ENCODE measurements at regions not wholly inside any gene's neighbourhood (a gene's known extent, or its start where the extent isn't known, plus 50 kb on each side); places are given as distances from the start of the nearest gene placed in this dataset.

DNA sequence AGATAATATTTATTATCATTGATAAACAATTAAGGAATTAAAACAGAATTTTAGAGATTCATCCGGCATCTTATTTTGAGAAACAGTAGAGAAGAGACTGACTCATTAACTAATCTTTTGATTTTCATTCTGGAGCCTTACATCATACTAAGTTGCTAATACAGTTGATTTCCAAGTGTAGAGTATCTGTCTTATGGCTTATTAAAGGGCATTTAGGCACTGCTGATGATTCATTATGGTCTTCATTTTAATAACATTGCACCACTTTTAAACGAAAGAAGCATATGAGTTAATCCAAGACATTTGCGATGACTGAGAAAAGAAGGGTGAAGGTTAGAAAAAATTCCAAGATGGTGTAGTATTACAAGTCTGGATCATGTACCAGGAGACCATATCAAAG is 186.0 kb upstream of the CACNA2D1 start:
- ATAC-seq (ENCODE audit: low FRiP score) = no peak
- TF ChIP-seq, protein P1, sequence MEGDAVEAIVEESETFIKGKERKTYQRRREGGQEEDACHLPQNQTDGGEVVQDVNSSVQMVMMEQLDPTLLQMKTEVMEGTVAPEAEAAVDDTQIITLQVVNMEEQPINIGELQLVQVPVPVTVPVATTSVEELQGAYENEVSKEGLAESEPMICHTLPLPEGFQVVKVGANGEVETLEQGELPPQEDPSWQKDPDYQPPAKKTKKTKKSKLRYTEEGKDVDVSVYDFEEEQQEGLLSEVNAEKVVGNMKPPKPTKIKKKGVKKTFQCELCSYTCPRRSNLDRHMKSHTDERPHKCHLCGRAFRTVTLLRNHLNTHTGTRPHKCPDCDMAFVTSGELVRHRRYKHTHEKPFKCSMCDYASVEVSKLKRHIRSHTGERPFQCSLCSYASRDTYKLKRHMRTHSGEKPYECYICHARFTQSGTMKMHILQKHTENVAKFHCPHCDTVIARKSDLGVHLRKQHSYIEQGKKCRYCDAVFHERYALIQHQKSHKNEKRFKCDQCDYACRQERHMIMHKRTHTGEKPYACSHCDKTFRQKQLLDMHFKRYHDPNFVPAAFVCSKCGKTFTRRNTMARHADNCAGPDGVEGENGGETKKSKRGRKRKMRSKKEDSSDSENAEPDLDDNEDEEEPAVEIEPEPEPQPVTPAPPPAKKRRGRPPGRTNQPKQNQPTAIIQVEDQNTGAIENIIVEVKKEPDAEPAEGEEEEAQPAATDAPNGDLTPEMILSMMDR (IDR thresholded peaks at IDR 0.05) = no peak

DNA sequence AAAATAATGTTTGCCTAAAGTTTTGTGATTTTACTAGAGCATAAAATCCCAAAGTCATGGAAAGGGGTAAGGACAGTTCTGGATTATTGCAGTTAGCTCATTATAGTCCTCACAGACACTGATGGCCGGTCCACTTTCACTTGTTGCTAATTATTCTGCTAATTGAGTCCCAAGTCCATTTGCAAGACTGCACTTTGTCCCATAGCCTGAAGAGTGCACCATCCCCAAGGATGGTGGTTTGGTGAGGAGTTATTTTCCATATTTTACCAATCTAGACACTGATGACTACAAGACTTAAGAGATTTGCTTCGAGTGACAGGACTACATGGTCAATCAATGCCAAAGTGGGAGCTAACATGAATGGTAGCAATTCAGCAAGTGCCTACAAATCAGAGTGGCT is 181.8 kb upstream of the CACNA2D1 start:
- no peak for ATAC-seq (ENCODE audit: low FRiP score)
- DNase-seq (ENCODE audit: low spot score) = no peak
- TF ChIP-seq, protein P1 (IDR thresholded peaks at IDR 0.05) = no peak

More for the DNA sequence above, 186.0 kb upstream of the CACNA2D1 start:
- no peak for DNase-seq (ENCODE audit: low spot score)

DNA sequence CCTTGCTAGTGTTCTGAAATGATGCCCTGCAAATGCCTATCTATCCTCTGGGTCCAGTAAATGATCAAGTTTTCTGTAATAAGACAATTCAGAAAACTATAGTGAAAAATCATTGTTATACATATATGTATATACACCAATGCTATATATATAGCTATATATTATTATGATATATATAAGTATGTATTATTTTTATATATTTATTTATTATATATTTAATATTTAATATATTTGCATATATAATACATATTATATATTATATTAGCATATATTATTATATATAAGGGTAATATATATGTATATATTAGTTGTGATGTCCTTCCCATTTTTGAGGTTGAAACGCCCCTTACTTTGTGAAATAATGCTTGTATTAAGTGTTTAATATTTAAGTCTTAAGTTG is 181.4 kb upstream of the CACNA2D1 start:
- no peak for ATAC-seq (ENCODE audit: low FRiP score)
- TF ChIP-seq, protein P1 (IDR thresholded peaks at IDR 0.05) = no peak
- no peak for DNase-seq (ENCODE audit: low spot score)

- no peak for DNase-seq (ENCODE audit: low spot score)
- ATAC-seq (ENCODE audit: low FRiP score) = no peak
- TF ChIP-seq, protein P1 (IDR thresholded peaks at IDR 0.05) = no peak
These were observed 180.8 kb upstream of the CACNA2D1 start for GRCh38 chr7:82624337-82624736.

- ATAC-seq (ENCODE audit: low FRiP score) = no peak
- no peak for DNase-seq (ENCODE audit: low spot score)
- TF ChIP-seq, protein P1 (IDR thresholded peaks at IDR 0.05) = no peak
These were observed 180.2 kb upstream of the CACNA2D1 start for GRCh38 chr7:82623812-82624211.

DNA sequence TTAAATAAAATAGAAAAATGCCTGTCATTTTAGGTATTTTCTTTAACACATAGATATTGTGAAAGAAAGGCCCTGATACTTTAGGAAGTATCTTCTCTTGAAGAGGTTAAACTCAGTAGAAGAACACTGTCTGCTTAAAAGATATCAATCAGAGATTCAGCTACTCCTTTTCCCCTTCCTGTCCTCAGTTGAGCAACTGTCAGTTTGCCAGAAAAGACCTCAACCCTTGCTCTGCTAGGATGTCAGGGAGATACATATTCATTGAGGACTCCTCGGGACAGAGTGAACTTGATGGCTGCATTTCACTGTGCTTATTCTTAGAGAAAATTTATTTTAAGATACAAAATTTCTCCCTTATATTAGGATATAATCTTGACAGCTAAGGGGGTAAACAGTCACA is 173.6 kb upstream of the CACNA2D1 start:
- DNase-seq (ENCODE audit: low spot score) (no peak), ATAC-seq (ENCODE audit: low FRiP score) (no peak)
- TF ChIP-seq, protein P1 (IDR thresholded peaks at IDR 0.05) = no peak

- TF ChIP-seq, protein P1 (IDR thresholded peaks at IDR 0.05) = no peak
- DNase-seq (ENCODE audit: low spot score) (no peak), ATAC-seq (ENCODE audit: low FRiP score) (no peak)
These were observed 172.6 kb upstream of the CACNA2D1 start for GRCh38 chr7:82616059-82616728.

Measured in omental fat pad (tissue), 3 donors.